HEK293 (cell line): ENCODE measurements at regions not wholly inside any gene's neighbourhood (a gene's known extent, or its start where the extent isn't known, plus 50 kb on each side); places are given as distances from the start of the nearest gene placed in this dataset.

Source experiments
- CTCF ChIA-PET: fragments of 350-600 bp; formaldehyde crosslinking; extraction: SDS; loops from one replicate; lab custom pipeline; 2021; ENCODE audit warnings: antibody characterized with exemption; lab: Yijun Ruan, JAX
- POLR2A ChIA-PET: fragments of 300-600 bp; formaldehyde crosslinking; extraction: SDS; loops from one replicate; lab custom pipeline; 2020; ENCODE audit warnings: antibody characterized with exemption, inconsistent platforms; lab: Yijun Ruan, JAX
- H3K27ac ChIP-seq: fragments of 200-500 bp; sonication (Bioruptor generic); 2 replicates; pipeline ENCODE4 v1.5.1; 2014; ENCODE audit warnings: low read depth, low read length, control low read depth, inconsistent platforms; ENCODE audit errors: extremely low read depth
- H3K36me3 ChIP-seq, 2 experiments: fragments of 200-500 bp in 1 of 2; sonication (Bioruptor generic) in 1 of 2; 1 replicate in 1 of 2; 2 replicates in 1 of 2; pipeline ENCODE4 v1.5.1; 2014 to 2017; ENCODE audit warnings: inconsistent platforms in 2 of 2, low read length in 2 of 2; ENCODE audit not compliant: control insufficient read depth in 2 of 2, insufficient read depth in 1 of 2
- H3K4me1 ChIP-seq: fragments of 200-500 bp; sonication (Bioruptor generic); 2 replicates; pipeline ENCODE4 v1.5.1; 2014; ENCODE audit warnings: mild to moderate bottlenecking, low read length, inconsistent platforms; ENCODE audit not compliant: control insufficient read depth, insufficient read depth
- H3K4me3 ChIP-seq: 2 replicates; pipeline ENCODE4 v1.5.1; 2011; ENCODE audit warnings: low read depth, mild to moderate bottlenecking, control low read depth, low read length, moderate library complexity
- H3K9me3 ChIP-seq: fragments of 200-500 bp; sonication (Bioruptor generic); 2 replicates; pipeline ENCODE4 v1.5.1; 2014; ENCODE audit warnings: low read depth, low read length, inconsistent platforms; ENCODE audit not compliant: control insufficient read depth, insufficient read depth
- HOXC10 ChIP-seq: sonication (generic); formaldehyde crosslinking; IDR thresholded peaks from 2 replicates; pipeline ENCODE4 v1.8.1; 2023; ENCODE audit warnings: mild to moderate bottlenecking, missing genetic modification reagents
- OSR2 ChIP-seq: fragments of 450-650 bp; formaldehyde crosslinking; IDR thresholded peaks from 2 replicates; pipeline ENCODE4 v1.5.1; 2016; ENCODE audit warnings: missing biosample characterization, missing genetic modification characterization
- SALL2 ChIP-seq: fragments of 450-650 bp; formaldehyde crosslinking; IDR thresholded peaks from 2 replicates; pipeline ENCODE4 v1.5.0; 2017; ENCODE audit warnings: missing biosample characterization, mild to moderate bottlenecking, missing genetic modification characterization, borderline replicate concordance
- SP2 ChIP-seq: fragments of 450-650 bp; formaldehyde crosslinking; IDR thresholded peaks from 2 replicates; pipeline ENCODE4 v1.5.1; 2016; ENCODE audit warnings: missing biosample characterization, missing genetic modification characterization
- WT1 ChIP-seq: fragments of 450-650 bp; formaldehyde crosslinking; IDR thresholded peaks from 2 replicates; pipeline ENCODE4 v1.5.1; 2016; ENCODE audit warnings: missing biosample characterization, missing genetic modification characterization
- ZBTB17 ChIP-seq: fragments of 450-650 bp; formaldehyde crosslinking; IDR thresholded peaks from 2 replicates; pipeline ENCODE4 v1.5.1; 2016; ENCODE audit warnings: missing biosample characterization, missing genetic modification characterization
- ZBTB21 ChIP-seq: fragments of 450-650 bp; formaldehyde crosslinking; IDR thresholded peaks from 2 replicates; pipeline ENCODE4 v1.5.1; 2017; ENCODE audit warnings: missing biosample characterization, missing genetic modification characterization
- ZNF121 ChIP-seq: fragments of 450-650 bp; formaldehyde crosslinking; IDR thresholded peaks from 2 replicates; pipeline ENCODE4 v1.5.1; 2016; ENCODE audit warnings: missing biosample characterization, missing genetic modification characterization
- ZNF140 ChIP-seq: fragments of 450-650 bp; formaldehyde crosslinking; IDR thresholded peaks from 2 replicates; pipeline ENCODE4 v1.5.1; 2016; ENCODE audit warnings: missing biosample characterization, missing genetic modification characterization
- ZNF174 ChIP-seq: fragments of 450-650 bp; formaldehyde crosslinking; IDR thresholded peaks from 2 replicates; pipeline ENCODE4 v1.5.0; 2017; ENCODE audit warnings: missing biosample characterization, mild to moderate bottlenecking, missing genetic modification characterization
- ZNF202 ChIP-seq: fragments of 450-650 bp; formaldehyde crosslinking; IDR thresholded peaks from 2 replicates; pipeline ENCODE4 v1.5.1; 2016; ENCODE audit warnings: missing biosample characterization, missing genetic modification characterization, borderline replicate concordance
- ZNF302 ChIP-seq: fragments of 450-650 bp; formaldehyde crosslinking; IDR thresholded peaks from 2 replicates; pipeline ENCODE4 v1.5.1; 2016; ENCODE audit warnings: missing biosample characterization, missing genetic modification characterization, low read depth
- ZNF335 ChIP-seq: fragments of 450-650 bp; formaldehyde crosslinking; conservative IDR thresholded peaks from 2 replicates; pipeline ENCODE4 v1.5.1; 2016; ENCODE audit warnings: missing biosample characterization, missing genetic modification characterization
- ZNF544 ChIP-seq: fragments of 450-650 bp; formaldehyde crosslinking; IDR thresholded peaks from 2 replicates; pipeline ENCODE4 v1.5.0; 2017; ENCODE audit warnings: missing biosample characterization, missing genetic modification characterization
- ZNF585B ChIP-seq: fragments of 450-650 bp; formaldehyde crosslinking; IDR thresholded peaks from 2 replicates; pipeline ENCODE4 v1.5.1; 2016; ENCODE audit warnings: missing biosample characterization, missing genetic modification characterization
- ZNF596 ChIP-seq: fragments of 450-650 bp; IDR thresholded peaks from 2 replicates; pipeline ENCODE4 v1.5.0; 2018; ENCODE audit warnings: missing biosample characterization, mild to moderate bottlenecking, missing genetic modification characterization, moderate library complexity
- ZNF830 ChIP-seq: fragments of 450-650 bp; IDR thresholded peaks from 2 replicates; pipeline ENCODE4 v1.5.0; 2018; ENCODE audit warnings: missing biosample characterization, missing genetic modification characterization, low read depth, mild to moderate bottlenecking, moderate library complexity
- ZSCAN16 ChIP-seq: fragments of 450-650 bp; formaldehyde crosslinking; IDR thresholded peaks from 2 replicates; pipeline ENCODE4 v1.5.1; 2016; ENCODE audit warnings: missing biosample characterization, missing genetic modification characterization
- TF ChIP-seq, protein P1 (sequence below): fragments of 450-650 bp; formaldehyde crosslinking; IDR thresholded peaks from 2 replicates; pipeline ENCODE4 v1.5.1; 2016; ENCODE audit warnings: missing biosample characterization, missing genetic modification characterization, low read depth
- TF ChIP-seq, protein P2 (sequence below): fragments of 450-650 bp; formaldehyde crosslinking; IDR thresholded peaks from 2 replicates; pipeline ENCODE4 v1.5.1; 2017; ENCODE audit warnings: missing biosample characterization, mild to moderate bottlenecking, missing genetic modification characterization, moderate library complexity
- TF ChIP-seq, protein P3 (sequence below): fragments of 450-650 bp; formaldehyde crosslinking; conservative IDR thresholded peaks from 2 replicates; pipeline ENCODE4 v1.5.1; 2016; ENCODE audit warnings: low read depth, missing biosample characterization, missing genetic modification characterization
- TF ChIP-seq, protein P4 (sequence below): fragments of 450-650 bp; formaldehyde crosslinking; IDR thresholded peaks from 2 replicates; pipeline ENCODE4 v1.5.1; 2016; ENCODE audit warnings: missing biosample characterization, missing genetic modification characterization, borderline replicate concordance

DNA sequence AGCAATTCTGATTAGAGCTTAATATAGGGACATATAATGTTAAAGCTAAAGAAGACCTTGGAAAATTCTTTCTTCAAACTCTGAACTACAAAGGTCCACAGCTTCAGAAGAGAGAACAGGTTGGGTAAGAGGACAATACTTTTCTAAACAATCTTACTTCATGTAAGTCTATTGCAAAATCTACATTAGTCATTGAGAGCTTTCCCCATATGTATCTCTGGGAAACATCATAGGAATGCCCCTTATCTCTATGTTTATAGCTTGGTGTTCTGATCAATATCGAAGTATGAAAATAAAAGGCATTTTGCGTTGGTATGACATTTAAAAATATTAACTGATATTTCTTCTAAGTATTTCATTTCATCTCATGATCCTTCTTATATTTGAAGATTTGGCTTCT lies 962.6 kb downstream of the AACS start:
- TF ChIP-seq ZBTB17 (tag by site-specific recombination) (no peak), SP2 (tag by site-specific recombination) (no peak)
- TF ChIP-seq, all 188 proteins: peak for 0
- Histone ChIP-seq H3K4me1 (no peaks in the 10 kb centered on the region), H3K36me3 (no peaks in the 10 kb centered on the region), H3K27ac (no peak overlapping the region), H3K9me3 (no peaks in the 10 kb centered on the region), H3K4me3 (no peak overlapping the region)
- ChIA-PET POLR2A (no interaction called here), CTCF (no interaction called here)

DNA sequence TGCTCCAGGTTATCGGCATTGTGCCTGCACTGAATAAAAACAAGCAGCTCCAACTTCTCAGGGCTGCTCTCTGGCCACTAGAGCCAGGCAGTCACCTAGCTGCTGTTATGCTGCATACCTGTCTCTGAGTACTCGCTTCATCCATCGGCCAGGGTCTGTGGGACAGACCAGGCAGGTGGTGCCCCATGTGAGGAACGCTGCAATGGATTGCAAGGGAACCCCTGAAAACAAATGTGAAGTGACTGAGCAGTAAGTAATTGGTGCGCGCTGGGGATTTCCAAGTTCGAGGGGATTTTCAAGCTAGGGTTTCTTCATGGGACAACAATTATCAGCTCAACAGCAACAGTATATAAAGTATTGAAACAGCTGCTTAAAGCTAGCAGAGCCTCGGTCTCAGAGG lies 965.3 kb downstream of the AACS start:
- no peak overlapping the region for H3K27ac ChIP-seq
- H3K4me1 ChIP-seq = no peaks in the 10 kb centered on the region
- POLR2A ChIA-PET = no interaction called here
- H3K9me3 ChIP-seq = no peaks in the 10 kb centered on the region
- TF ChIP-seq ZNF335 (tag by site-specific recombination) = no peak
- TF ChIP-seq ZSCAN16 (tag by site-specific recombination) = no peak
- TF ChIP-seq ZNF830 (tag by site-specific recombination) = no peak
- TF ChIP-seq ZNF585B (tag by site-specific recombination) = no peak
- TF ChIP-seq ZNF596 (tag by site-specific recombination) = no peak
- TF ChIP-seq ZNF202 (tag by site-specific recombination) = no peak
- TF ChIP-seq OSR2 (tag by site-specific recombination) = no peak
- TF ChIP-seq ZNF174 (tag by site-specific recombination) = no peak
- TF ChIP-seq ZNF302 (tag by site-specific recombination) = no peak
- no peak for TF ChIP-seq HOXC10 (CRISPR knock-in tag)
- TF ChIP-seq ZBTB21 (tag by site-specific recombination) = no peak
- TF ChIP-seq, protein P1, sequence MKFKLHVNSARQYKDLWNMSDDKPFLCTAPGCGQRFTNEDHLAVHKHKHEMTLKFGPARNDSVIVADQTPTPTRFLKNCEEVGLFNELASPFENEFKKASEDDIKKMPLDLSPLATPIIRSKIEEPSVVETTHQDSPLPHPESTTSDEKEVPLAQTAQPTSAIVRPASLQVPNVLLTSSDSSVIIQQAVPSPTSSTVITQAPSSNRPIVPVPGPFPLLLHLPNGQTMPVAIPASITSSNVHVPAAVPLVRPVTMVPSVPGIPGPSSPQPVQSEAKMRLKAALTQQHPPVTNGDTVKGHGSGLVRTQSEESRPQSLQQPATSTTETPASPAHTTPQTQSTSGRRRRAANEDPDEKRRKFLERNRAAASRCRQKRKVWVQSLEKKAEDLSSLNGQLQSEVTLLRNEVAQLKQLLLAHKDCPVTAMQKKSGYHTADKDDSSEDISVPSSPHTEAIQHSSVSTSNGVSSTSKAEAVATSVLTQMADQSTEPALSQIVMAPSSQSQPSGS (tag by site-specific recombination) = no peak
- TF ChIP-seq, protein P2, sequence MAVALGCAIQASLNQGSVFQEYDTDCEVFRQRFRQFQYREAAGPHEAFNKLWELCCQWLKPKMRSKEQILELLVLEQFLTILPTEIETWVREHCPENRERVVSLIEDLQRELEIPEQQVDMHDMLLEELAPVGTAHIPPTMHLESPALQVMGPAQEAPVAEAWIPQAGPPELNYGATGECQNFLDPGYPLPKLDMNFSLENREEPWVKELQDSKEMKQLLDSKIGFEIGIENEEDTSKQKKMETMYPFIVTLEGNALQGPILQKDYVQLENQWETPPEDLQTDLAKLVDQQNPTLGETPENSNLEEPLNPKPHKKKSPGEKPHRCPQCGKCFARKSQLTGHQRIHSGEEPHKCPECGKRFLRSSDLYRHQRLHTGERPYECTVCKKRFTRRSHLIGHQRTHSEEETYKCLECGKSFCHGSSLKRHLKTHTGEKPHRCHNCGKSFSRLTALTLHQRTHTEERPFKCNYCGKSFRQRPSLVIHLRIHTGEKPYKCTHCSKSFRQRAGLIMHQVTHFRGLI (tag by site-specific recombination) = no peak
- no peak for TF ChIP-seq WT1 (tag by site-specific recombination)
- no peak for TF ChIP-seq ZNF140 (tag by site-specific recombination)
- TF ChIP-seq, all 188 proteins: peak for 0
- CTCF ChIA-PET = no interaction called here
- Histone ChIP-seq H3K4me3 (no peak overlapping the region), H3K36me3 (no peaks in the 10 kb centered on the region)

DNA sequence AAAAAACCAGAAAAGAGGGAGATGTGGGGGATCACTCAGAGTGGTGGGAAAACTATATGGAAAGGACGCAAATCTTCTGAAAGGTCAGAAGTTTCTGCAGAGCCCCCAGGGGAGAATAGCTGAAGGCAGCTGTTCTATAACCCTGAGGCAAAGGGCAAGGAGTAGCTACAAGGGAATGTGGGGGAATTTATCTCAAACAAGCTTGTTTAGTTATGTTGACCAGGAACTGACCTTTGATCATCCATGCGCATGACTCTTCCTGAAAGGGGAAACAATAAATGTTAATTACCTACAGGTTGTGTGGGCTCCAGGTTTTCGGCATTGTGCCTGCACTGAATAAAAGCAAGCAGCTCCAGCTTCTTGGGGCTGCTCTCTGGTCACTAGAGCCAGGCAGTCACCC lies 968.5 kb downstream of the AACS start:
- Histone ChIP-seq H3K4me1 (no peaks in the 10 kb centered on the region), H3K4me3 (no peak overlapping the region), H3K36me3 (no peaks in the 10 kb centered on the region), H3K27ac (no peak overlapping the region), H3K9me3 (no peaks in the 10 kb centered on the region)
- ChIA-PET CTCF (no interaction called here), POLR2A (no interaction called here)
- TF ChIP-seq, protein P2 (tag by site-specific recombination) = no peak
- TF ChIP-seq, protein P3, sequence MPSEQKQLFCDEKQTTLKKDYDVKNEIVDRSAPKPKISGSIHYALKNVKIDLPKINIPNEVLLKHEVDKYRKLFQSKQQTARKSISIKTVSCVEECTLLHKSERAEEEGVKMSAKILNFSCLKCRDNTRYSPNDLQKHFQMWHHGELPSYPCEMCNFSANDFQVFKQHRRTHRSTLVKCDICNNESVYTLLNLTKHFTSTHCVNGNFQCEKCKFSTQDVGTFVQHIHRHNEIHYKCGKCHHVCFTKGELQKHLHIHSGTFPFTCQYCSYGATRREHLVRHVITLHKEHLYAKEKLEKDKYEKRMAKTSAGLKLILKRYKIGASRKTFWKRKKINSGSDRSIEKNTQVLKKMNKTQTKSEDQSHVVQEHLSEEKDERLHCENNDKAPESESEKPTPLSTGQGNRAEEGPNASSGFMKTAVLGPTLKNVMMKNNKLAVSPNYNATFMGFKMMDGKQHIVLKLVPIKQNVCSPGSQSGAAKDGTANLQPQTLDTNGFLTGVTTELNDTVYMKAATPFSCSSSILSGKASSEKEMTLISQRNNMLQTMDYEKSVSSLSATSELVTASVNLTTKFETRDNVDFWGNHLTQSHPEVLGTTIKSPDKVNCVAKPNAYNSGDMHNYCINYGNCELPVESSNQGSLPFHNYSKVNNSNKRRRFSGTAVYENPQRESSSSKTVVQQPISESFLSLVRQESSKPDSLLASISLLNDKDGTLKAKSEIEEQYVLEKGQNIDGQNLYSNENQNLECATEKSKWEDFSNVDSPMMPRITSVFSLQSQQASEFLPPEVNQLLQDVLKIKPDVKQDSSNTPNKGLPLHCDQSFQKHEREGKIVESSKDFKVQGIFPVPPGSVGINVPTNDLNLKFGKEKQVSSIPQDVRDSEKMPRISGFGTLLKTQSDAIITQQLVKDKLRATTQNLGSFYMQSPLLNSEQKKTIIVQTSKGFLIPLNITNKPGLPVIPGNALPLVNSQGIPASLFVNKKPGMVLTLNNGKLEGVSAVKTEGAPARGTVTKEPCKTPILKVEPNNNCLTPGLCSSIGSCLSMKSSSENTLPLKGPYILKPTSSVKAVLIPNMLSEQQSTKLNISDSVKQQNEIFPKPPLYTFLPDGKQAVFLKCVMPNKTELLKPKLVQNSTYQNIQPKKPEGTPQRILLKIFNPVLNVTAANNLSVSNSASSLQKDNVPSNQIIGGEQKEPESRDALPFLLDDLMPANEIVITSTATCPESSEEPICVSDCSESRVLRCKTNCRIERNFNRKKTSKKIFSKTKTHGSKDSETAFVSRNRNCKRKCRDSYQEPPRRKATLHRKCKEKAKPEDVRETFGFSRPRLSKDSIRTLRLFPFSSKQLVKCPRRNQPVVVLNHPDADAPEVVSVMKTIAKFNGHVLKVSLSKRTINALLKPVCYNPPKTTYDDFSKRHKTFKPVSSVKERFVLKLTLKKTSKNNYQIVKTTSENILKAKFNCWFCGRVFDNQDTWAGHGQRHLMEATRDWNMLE (tag by site-specific recombination) = no peak
- no peak for TF ChIP-seq ZNF544
- no peak for TF ChIP-seq HOXC10 (CRISPR knock-in tag)
- no peak for TF ChIP-seq SALL2 (tag by site-specific recombination)
- TF ChIP-seq, protein P4, sequence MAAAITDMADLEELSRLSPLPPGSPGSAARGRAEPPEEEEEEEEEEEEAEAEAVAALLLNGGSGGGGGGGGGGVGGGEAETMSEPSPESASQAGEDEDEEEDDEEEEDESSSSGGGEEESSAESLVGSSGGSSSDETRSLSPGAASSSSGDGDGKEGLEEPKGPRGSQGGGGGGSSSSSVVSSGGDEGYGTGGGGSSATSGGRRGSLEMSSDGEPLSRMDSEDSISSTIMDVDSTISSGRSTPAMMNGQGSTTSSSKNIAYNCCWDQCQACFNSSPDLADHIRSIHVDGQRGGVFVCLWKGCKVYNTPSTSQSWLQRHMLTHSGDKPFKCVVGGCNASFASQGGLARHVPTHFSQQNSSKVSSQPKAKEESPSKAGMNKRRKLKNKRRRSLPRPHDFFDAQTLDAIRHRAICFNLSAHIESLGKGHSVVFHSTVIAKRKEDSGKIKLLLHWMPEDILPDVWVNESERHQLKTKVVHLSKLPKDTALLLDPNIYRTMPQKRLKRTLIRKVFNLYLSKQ (tag by site-specific recombination) = no peak
- TF ChIP-seq ZNF121 = no peak
